ENCODE measurements at regions not wholly inside any gene's neighbourhood (a gene's known extent, or its start where the extent isn't known, plus 50 kb on each side); places are given as distances from the start of the nearest gene placed in this dataset.

GRCh38 chr15:35307026-35307425 lies 221.9 kb upstream of the NANOGP8 start:
- TF ChIP-seq POLR2A (IDR thresholded peaks at IDR 0.05) (no peak), CTCF (IDR thresholded peaks at IDR 0.05) (no peak), EP300 (IDR thresholded peaks at IDR 0.05; ENCODE audit: low read depth) (no peak)
